GM12878 (cell line): ENCODE measurements at regions not wholly inside any gene's neighbourhood (a gene's known extent, or its start where the extent isn't known, plus 50 kb on each side); places are given as distances from the start of the nearest gene placed in this dataset.

ENCODE experiments used
- ATAC-seq: fragments of 200-7000 bp; cut with Tn5 transposase; 3 replicates; pipeline ENCODE4 v1.9.1; 2020; ENCODE audit warnings: mild to moderate bottlenecking, moderate library complexity
- BruUV-seq: library from RNA; stranded (reverse); fragments of 400-500 nt; replicated peaks from 2 replicates; lab custom pipeline; 2021; lab: Mats Ljungman, UMichigan
- CTCF ChIA-PET: fragments of 300-600 bp; sonication (Branson Sonifier 250); formaldehyde crosslinking; extraction: SDS; loops from one replicate; lab custom pipeline; 2021; ENCODE audit warnings: inconsistent platforms; lab: Yijun Ruan, JAX
- POLR2A ChIA-PET: fragments of 350-600 bp; formaldehyde crosslinking; extraction: SDS; loops from one replicate; lab custom pipeline; 2021; ENCODE audit warnings: inconsistent platforms; lab: Charles Lee
- RAD21 ChIA-PET: fragments of 300-600 bp; sonication (Branson Sonifier 250); formaldehyde crosslinking; loops from one replicate; lab custom pipeline; 2023; ENCODE audit warnings: antibody characterized with exemption; ENCODE audit not compliant: unreplicated experiment; lab: Charles Lee
- SMC1A ChIA-PET: fragments of 300-600 bp; sonication (Branson Sonifier 250); formaldehyde crosslinking; loops from one replicate; lab custom pipeline; 2023; ENCODE audit not compliant: unreplicated experiment, uncharacterized antibody; lab: Charles Lee
- DNase-seq: peaks from one replicate; pipeline ENCODE4 v3.0.0-alpha.2; 2011; ENCODE audit warnings: low read depth, low spot score
- FAIRE-seq: peaks from 3 replicates; lab custom pipeline; 2011; peaks lifted over from hg19 to GRCh38; lab: Jason Lieb, UNC
- H2AFZ ChIP-seq: 2 replicates; pipeline ENCODE4 v1.6.0; 2011; ENCODE audit warnings: low read depth, low read length, control low read depth; ENCODE audit not compliant: control insufficient read depth
- H3K27ac ChIP-seq: 2 replicates; pipeline ENCODE4 v1.5.1; 2011; ENCODE audit warnings: control low read depth; ENCODE audit not compliant: control insufficient read depth, insufficient read depth
- H3K27me3 ChIP-seq, 2 experiments: replicated peaks in 1 of 2; 2 replicates each; pipeline versions ENCODE4 v1.6.0 to v1.6.1; 2011; ENCODE audit warnings: low read length in 1 of 2; ENCODE audit not compliant: control insufficient read depth in 2 of 2, insufficient read depth in 2 of 2
- H3K36me3 ChIP-seq, 2 experiments: 2 replicates each; pipeline ENCODE4 v1.5.1; 2011; ENCODE audit warnings: low read length in 1 of 2; ENCODE audit not compliant: control insufficient read depth in 2 of 2, insufficient read depth in 2 of 2
- H3K4me1 ChIP-seq: 2 replicates; pipeline ENCODE4 v1.6.1; 2011; ENCODE audit warnings: mild to moderate bottlenecking, low read length, moderate library complexity, mixed read lengths; ENCODE audit not compliant: control insufficient read depth, insufficient read depth
- H3K4me2 ChIP-seq: 2 replicates; pipeline ENCODE4 v1.6.0; 2011; ENCODE audit warnings: control low read depth; ENCODE audit not compliant: control insufficient read depth, insufficient read depth
- H3K4me3 ChIP-seq: fragments of 200-600 bp; sonication (generic); 2 replicates; pipeline ENCODE4 v1.5.1; 2016
- H3K79me2 ChIP-seq: 2 replicates; pipeline ENCODE4 v1.6.0; 2011; ENCODE audit warnings: low read length; ENCODE audit not compliant: control insufficient read depth, insufficient read depth
- H3K9ac ChIP-seq: 2 replicates; pipeline ENCODE4 v1.8.0; 2011; ENCODE audit warnings: low read length, control low read depth, mixed read lengths; ENCODE audit not compliant: control insufficient read depth, insufficient read depth
- H3K9me3 ChIP-seq: replicated peaks from 3 replicates; pipeline ENCODE4 v1.5.1; 2011; ENCODE audit warnings: mild to moderate bottlenecking, low read length; ENCODE audit not compliant: control insufficient read depth, insufficient read depth
- H4K20me1 ChIP-seq: 2 replicates; pipeline ENCODE4 v1.6.0; 2011; ENCODE audit not compliant: control insufficient read depth, insufficient read depth
- E2F4 ChIP-seq: IDR thresholded peaks from 2 replicates; pipeline ENCODE4 v1.6.1; 2012; ENCODE audit warnings: low read depth, low read length, improper control_type of control experiment
- ETV6 ChIP-seq, 2 experiments: fragments of 450-650 bp in 1 of 2; IDR thresholded peaks in 1 of 2; conservative IDR thresholded peaks in 1 of 2; 2 replicates each; pipeline ENCODE4 v1.6.1; 2014; ENCODE audit warnings: antibody characterized with exemption in 1 of 2, borderline replicate concordance in 1 of 2, low read depth in 1 of 2, mild to moderate bottlenecking in 1 of 2, moderate library complexity in 1 of 2
- EZH2 ChIP-seq: IDR thresholded peaks from 2 replicates; pipeline ENCODE4 v1.6.1; 2012; ENCODE audit warnings: low read depth, mild to moderate bottlenecking, control low read depth, inconsistent platforms, low read length, borderline replicate concordance; ENCODE audit not compliant: control insufficient read depth
- MYC ChIP-seq: IDR thresholded peaks from 2 replicates; pipeline ENCODE4 v1.6.1; 2011; ENCODE audit warnings: mild to moderate bottlenecking, low read length, moderate library complexity, inconsistent platforms; ENCODE audit not compliant: insufficient read depth, insufficient replicate concordance, insufficient read length, severe bottlenecking
- PAX8 ChIP-seq: fragments of 450-650 bp; IDR thresholded peaks from 2 replicates; pipeline ENCODE4 v1.6.1; 2017; ENCODE audit warnings: mild to moderate bottlenecking, moderate library complexity
- PML ChIP-seq: IDR thresholded peaks from 2 replicates; pipeline ENCODE4 v1.6.1; 2012; ENCODE audit warnings: low read length, inconsistent platforms
- RELB ChIP-seq: fragments of 450-650 bp; IDR thresholded peaks from 2 replicates; pipeline ENCODE4 v1.6.1; 2017; ENCODE audit warnings: low read depth, mild to moderate bottlenecking, moderate library complexity
- SMAD5 ChIP-seq: IDR thresholded peaks from 2 replicates; pipeline ENCODE4 v1.6.1; 2016; ENCODE audit warnings: antibody characterized with exemption, low read depth
- SREBF1 ChIP-seq: IDR thresholded peaks from 2 replicates; pipeline ENCODE4 v1.6.1; 2012; ENCODE audit warnings: mild to moderate bottlenecking, low read length
- SUZ12 ChIP-seq: fragments of 200-600 bp; sonication (generic); IDR thresholded peaks from one replicate; pipeline ENCODE4 v1.6.1; 2018; ENCODE audit warnings: antibody characterized with exemption, mild to moderate bottlenecking; ENCODE audit not compliant: unreplicated experiment
- TCF12 ChIP-seq: IDR thresholded peaks from 2 replicates; pipeline ENCODE4 v1.6.1; 2011; ENCODE audit warnings: low read depth, mild to moderate bottlenecking, low read length
- WGBS: methylation state at CpG from one replicate; pipeline ENCODE4 v1.1.6; 2016; ENCODE audit warnings: low lambda C conversion rate; ENCODE audit not compliant: insufficient replicate concordance, insufficient coverage; ENCODE audit errors: missing lambda C conversion rate; 5-methylcytosine and 5-hydroxymethylcytosine counted together
- in situ Hi-C: fragments of 300-500 bp; cut with MboI; formaldehyde crosslinking; loops from 9 replicates; pipeline ENCODE4 v1.14.3; 2018; ENCODE audit warnings: mixed read lengths
- intact Hi-C: fragments of 100-400 bp; cut with micrococcal nuclease; formaldehyde crosslinking; loops from one replicate; pipeline ENCODE4 v1.14.2; 2022; ENCODE audit not compliant: unreplicated experiment
- TF ChIP-seq, protein P1 (sequence below): fragments of 450-650 bp; formaldehyde crosslinking; IDR thresholded peaks from 2 replicates; pipeline ENCODE4 v1.4.0; 2022; ENCODE audit warnings: mild to moderate bottlenecking, moderate library complexity
- TF ChIP-seq, protein P2 (sequence below): fragments of 450-650 bp; IDR thresholded peaks from 2 replicates; pipeline ENCODE4 v1.6.1; 2016; ENCODE audit warnings: mild to moderate bottlenecking, moderate library complexity, borderline replicate concordance

DNA sequence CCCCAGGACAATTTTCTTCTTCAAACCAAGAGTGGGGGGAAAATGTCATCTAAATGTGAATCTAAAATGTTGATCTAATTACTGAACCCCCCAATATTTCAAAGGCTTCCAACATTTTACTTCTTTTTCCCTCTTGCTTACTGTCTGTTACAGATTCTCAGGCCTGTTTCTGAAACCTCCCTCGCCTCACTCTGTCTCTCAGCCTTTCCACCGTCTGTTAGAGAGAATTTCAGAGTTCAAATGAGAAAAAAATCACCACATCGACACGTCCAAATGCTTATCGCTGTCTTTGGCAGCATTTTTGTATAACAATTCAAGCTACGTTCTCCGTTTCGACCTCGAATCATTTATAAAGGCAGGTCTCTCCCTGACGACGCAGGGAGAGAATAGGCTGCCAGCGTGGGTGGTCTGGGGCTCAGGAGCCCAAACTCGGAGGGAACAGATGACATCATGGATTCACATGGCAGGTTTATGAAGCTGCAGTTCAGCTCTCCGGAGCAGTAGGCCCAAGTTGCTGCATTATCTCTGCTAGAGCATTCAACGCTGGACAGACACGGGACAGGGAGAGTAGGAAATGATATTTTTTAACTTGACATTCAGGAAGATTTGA is 139.8 kb downstream of the GAS1 start:
- no peak overlapping the region for H3K4me3 ChIP-seq
- no peak overlapping the region for H2AFZ ChIP-seq
- in situ Hi-C loops (no loop called here), intact Hi-C loops (no loop called here)
- H3K9me3 ChIP-seq = no peaks in the 10 kb centered on the region
- H3K4me2 ChIP-seq = no peak overlapping the region
- SMC1A ChIA-PET = interaction anchor here (0.6 kb wide), 1 partner anchor 516 kb away, joined by 3 read pairs; no protein-coding TSS in a partner anchor
- no TSS peak for BruUV-seq
- H3K36me3 ChIP-seq = no peaks in the 10 kb centered on the region
- FAIRE-seq (no peak), DNase-seq (no peak), ATAC-seq (no peak)
- no peaks in the 10 kb centered on the region for H3K79me2 ChIP-seq
- CTCF ChIA-PET = no interaction called here
- H3K27ac ChIP-seq = no peak overlapping the region
- H3K9ac ChIP-seq = no peak overlapping the region
- H3K27me3 ChIP-seq = no peaks in the 10 kb centered on the region; a peak in 1 of 4 replicates
- POLR2A ChIA-PET = interaction anchor here (0.7 kb wide), 1 partner anchor 478 kb away, joined by 3 read pairs; no protein-coding TSS in a partner anchor
- no peak for TF ChIP-seq SMAD5
- TF ChIP-seq PML = no peak
- no peak for TF ChIP-seq EZH2
- no peak for TF ChIP-seq RELB
- TF ChIP-seq SREBF1 = no peak
- TF ChIP-seq SUZ12 = no peak
- TF ChIP-seq, protein P1, sequence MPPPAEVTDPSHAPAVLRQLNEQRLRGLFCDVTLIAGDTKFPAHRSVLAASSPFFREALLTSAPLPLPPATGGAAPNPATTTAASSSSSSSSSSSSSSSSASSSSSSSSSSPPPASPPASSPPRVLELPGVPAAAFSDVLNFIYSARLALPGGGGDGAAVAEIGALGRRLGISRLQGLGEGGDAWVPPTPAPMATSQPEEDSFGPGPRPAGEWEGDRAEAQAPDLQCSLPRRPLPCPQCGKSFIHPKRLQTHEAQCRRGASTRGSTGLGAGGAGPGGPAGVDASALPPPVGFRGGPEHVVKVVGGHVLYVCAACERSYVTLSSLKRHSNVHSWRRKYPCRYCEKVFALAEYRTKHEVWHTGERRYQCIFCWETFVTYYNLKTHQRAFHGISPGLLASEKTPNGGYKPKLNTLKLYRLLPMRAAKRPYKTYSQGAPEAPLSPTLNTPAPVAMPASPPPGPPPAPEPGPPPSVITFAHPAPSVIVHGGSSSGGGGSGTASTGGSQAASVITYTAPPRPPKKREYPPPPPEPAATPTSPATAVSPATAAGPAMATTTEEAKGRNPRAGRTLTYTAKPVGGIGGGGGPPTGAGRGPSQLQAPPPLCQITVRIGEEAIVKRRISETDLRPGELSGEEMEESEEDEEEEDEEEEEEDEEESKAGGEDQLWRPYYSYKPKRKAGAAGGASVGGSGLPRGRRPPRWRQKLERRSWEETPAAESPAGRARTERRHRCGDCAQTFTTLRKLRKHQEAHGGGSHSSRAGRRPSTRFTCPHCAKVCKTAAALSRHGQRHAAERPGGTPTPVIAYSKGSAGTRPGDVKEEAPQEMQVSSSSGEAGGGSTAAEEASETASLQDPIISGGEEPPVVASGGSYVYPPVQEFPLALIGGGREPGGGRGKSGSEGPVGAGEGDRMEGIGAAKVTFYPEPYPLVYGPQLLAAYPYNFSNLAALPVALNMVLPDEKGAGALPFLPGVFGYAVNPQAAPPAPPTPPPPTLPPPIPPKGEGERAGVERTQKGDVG (CRISPR knock-in tag) = no peak
- no peak for TF ChIP-seq E2F4
- no peak for TF ChIP-seq PAX8
- TF ChIP-seq ETV6 (conservative IDR thresholded peaks at IDR 0.05 in 1 of 2, IDR thresholded peaks at IDR 0.05 in 1 of 2; ENCODE audit: borderline replicate concordance in 1 of 2, low read depth in 1 of 2) = no peak
- TF ChIP-seq TCF12 = no peak
- TF ChIP-seq MYC = no peak
- TF ChIP-seq, protein P2, sequence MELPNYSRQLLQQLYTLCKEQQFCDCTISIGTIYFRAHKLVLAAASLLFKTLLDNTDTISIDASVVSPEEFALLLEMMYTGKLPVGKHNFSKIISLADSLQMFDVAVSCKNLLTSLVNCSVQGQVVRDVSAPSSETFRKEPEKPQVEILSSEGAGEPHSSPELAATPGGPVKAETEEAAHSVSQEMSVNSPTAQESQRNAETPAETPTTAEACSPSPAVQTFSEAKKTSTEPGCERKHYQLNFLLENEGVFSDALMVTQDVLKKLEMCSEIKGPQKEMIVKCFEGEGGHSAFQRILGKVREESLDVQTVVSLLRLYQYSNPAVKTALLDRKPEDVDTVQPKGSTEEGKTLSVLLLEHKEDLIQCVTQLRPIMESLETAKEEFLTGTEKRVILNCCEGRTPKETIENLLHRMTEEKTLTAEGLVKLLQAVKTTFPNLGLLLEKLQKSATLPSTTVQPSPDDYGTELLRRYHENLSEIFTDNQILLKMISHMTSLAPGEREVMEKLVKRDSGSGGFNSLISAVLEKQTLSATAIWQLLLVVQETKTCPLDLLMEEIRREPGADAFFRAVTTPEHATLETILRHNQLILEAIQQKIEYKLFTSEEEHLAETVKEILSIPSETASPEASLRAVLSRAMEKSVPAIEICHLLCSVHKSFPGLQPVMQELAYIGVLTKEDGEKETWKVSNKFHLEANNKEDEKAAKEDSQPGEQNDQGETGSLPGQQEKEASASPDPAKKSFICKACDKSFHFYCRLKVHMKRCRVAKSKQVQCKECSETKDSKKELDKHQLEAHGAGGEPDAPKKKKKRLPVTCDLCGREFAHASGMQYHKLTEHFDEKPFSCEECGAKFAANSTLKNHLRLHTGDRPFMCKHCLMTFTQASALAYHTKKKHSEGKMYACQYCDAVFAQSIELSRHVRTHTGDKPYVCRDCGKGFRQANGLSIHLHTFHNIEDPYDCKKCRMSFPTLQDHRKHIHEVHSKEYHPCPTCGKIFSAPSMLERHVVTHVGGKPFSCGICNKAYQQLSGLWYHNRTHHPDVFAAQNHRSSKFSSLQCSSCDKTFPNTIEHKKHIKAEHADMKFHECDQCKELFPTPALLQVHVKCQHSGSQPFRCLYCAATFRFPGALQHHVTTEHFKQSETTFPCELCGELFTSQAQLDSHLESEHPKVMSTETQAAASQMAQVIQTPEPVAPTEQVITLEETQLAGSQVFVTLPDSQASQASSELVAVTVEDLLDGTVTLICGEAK = no peak
- H3K4me1 ChIP-seq = no peaks in the 10 kb centered on the region
- H4K20me1 ChIP-seq = no peaks in the 10 kb centered on the region
- WGBS = 42% methylated on average over 16 of the region's 16 CpGs
- RAD21 ChIA-PET = no interaction called here
